ENCODE measurements at regions not wholly inside any gene's neighbourhood (a gene's known extent, or its start where the extent isn't known, plus 50 kb on each side); places are given as distances from the start of the nearest gene placed in this dataset.
"Not testable (repeated sequence)": the region's sequence is repeated elsewhere in the genome, so short reads cannot be mapped to it uniquely, and the experiment has no call there.

DNA sequence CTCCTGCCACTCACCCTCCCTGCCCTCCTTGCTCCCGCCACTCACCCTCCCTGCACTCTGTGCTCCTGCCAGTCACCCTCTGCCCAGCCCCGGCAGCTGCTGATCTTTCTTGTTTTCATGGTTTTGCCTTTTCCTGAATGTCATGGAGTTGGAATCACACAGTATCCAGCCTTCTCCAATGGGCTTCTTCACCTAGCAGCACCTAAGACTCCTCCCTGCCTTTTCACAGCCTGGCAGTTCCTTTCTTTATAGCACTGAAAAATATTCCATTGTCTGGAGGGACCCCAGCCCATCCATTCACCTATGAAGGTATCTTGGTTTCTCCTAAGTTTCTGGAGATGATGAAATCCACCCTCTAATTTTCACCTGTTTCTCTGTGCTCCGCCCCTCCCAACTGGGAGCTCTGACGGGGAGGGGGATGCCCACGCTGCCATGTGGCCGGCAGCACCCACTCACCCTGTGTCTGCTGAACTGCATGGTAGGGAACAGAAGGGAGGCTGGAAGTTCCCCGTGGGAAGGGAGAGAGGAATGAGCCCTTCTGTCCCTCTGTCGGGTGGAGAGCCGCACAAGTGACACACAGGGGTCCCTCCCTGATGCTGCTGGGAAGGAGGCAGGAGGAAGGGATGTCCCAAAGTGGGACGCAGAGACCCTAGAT, 144.9 kb upstream of the ZNF469 start:
- not testable (repeated sequence) for DNase-seq (ENCODE audit: low read depth in 2 of 2); H3K4me3 ChIP-seq (replicated peaks in 1 of 2; ENCODE audit: low read depth in 2 of 2, low read length in 2 of 2)

DNA sequence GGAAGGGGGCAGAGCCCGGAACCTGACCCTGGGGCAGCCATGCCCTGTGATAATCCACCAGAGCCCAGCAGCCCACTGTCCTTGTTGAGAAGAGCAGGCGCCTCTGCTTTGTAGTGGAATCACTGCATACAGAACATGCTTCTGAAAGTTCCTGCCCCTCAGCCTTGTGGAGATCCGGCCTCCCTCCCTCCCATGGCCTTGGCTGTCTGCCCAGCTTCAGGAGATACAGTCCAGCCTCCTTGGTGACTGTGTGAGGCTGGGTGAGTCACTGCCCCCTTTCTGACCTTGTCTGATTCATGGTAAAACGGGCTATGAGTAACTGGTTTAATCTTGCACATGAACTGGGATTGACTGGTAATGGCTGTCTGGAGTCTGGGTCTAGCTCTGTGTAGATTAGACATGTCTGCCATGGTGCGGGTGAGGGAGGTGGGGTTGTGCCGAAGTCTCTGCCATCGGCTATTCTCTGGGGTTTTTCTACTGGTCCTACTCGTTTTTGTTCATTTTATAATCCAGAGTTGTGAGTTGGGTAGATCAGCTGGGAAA, 144.0 kb upstream of the ZNF469 start:
- DNase-seq (ENCODE audit: low read depth in 2 of 2): peak; percentile 98 to 99

GRCh38 chr16:88240118-88240517, 142.6 kb upstream of the ZNF469 start:
- DNase-seq (ENCODE audit: low read depth in 2 of 2): peak; percentile 89 to 93
- not testable (repeated sequence) for H3K4me3 ChIP-seq (replicated peaks in 1 of 2; ENCODE audit: low read depth in 2 of 2, low read length in 2 of 2)

More for the DNA sequence above, 144.0 kb upstream of the ZNF469 start:
- H3K4me3 ChIP-seq (replicated peaks in 1 of 2; ENCODE audit: low read depth in 2 of 2, low read length in 2 of 2): not testable (repeated sequence)

DNA sequence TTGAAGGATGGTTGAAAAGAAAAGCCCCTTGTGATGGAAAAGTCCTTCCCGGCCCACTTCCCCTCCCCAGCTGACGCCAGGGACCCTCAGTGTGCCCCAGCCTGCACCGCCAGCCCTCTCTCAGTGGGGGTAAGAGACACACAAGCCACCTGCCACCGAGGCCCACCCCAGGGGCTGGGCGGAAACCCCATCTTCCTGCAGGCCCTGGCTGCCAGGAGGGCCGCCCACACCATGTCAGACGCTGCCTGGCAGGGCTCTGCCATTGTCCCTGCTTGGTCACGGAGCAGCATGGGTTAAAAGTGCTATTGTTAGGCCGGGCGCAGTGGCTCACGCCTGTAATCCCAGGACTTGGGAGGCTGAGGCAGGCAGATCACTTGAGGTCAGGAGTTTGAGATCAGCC, 142.0 kb upstream of the ZNF469 start:
- DNase-seq (ENCODE audit: low read depth in 2 of 2); H3K4me3 ChIP-seq (replicated peaks in 1 of 2; ENCODE audit: low read depth in 2 of 2, low read length in 2 of 2): not testable (repeated sequence)

DNA sequence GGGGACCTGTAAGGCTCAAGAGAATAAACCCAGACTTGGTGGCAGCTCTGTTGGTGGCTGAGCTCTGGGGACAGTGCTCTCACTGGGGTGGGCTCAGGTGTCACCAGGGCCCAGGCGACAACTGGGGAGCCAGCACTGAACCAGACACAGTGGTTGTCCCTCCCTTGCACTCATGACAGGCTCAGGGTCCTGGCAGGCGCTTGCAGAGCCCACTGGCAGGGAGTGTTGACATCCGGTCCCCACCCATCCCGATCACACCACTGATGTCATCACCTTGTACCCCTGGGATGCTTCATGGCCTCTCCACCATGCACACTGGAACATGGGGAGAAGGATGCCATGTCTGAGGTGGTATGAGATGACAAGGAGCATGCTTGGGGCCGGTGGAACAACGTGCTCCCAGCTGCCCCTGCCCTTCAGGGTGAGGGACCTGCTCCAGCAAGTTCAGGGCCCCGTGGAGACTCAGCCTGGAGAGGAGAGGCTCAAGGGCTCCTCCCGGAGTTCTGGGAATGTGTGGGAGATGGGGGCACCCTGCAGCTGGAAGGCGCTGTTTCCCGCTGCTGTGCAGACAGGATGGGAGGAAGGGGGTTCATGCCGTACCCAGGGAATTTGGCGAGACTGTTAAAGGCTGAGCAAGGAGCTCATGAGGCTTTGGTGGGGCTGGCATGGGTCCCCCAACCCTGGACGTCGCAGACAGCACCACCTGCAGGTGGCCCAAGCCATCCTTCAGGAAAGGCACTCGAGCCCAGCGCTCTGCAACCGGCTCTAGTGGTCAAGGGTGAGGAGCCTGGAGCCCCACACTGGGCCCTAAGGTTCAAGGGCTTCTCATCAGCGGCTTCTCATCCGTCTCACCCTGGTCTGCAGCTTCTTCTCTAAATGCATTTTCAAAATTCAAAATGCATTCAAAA, 141.1 kb upstream of the ZNF469 start:
- H3K4me3 ChIP-seq (replicated peaks in 1 of 2; ENCODE audit: low read depth in 2 of 2, low read length in 2 of 2); DNase-seq (ENCODE audit: low read depth in 2 of 2): not testable (repeated sequence)

DNA sequence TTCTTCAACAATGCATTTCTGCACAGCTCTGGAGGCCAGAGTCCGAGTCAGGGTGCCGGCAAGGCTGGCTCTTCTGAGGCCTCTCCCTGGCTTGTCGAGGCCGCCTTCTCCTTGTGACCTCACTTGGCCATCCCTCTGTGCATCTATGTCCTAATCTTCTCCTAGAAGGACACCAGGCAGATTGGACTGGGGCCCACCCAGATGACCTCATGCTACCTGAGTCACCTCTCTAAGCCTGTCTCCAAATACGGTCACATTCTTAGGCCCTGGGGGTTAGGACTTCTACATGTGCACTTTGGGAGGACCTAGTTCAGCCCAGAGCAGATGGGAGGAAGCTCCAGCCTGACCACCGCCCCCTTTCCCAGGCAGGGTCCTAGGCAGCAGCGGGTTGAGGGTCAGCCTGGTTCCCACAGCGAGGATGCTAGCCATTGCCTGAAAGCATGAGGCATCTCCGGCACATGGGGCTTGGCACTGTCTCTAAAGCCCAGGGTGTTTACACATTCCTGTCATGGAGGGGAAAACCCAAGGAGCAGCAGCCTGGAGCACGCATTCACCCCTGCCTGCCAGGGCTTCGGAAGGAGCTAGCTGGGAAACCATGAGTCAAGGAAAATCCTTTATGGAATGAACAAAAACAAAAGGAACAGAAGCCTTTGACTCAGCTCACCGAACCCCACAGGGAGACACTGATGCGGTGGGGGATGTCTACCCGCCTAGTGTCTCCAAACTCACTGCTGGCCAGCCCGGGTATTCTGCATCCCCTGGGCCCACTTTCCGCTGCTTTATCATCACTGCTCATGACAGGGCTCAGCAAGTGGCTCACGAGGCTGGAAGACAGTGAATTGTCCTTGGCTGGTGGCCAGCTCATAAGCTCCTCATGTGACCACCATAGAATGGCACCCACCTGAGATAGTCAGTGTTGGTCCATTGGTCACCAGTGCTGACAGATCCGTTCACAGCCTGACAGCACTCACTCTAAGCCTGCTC, 140.2 kb upstream of the ZNF469 start:
- H3K4me3 ChIP-seq (replicated peaks in 1 of 2; ENCODE audit: low read depth in 2 of 2, low read length in 2 of 2): not testable (repeated sequence)
- DNase-seq (ENCODE audit: low read depth in 2 of 2): peak; percentile 90 to 92

DNA sequence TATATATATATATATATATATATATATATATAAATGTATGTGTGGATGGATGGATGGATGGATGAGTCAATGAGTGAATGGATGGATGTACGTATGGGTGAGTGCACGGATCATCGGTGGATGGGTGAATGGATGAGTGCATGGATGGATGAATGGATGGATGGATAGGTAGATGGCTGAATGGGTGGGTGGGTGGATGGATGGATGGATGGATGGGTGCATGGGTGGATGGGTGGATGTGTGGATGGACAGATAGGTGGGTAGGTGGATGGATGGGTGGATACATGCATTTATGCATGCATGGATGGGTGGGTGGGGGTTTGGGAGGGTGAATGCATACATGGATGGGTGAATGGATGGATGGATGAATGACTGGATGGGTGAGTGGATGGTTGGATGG, 138.8 kb upstream of the ZNF469 start:
- DNase-seq (ENCODE audit: low read depth in 2 of 2); H3K4me3 ChIP-seq (replicated peaks in 1 of 2; ENCODE audit: low read depth in 2 of 2, low read length in 2 of 2): not testable (repeated sequence)

- DNase-seq (ENCODE audit: low read depth in 2 of 2): peak; percentile 96 to 97
- H3K4me3 ChIP-seq (replicated peaks in 1 of 2; ENCODE audit: low read depth in 2 of 2, low read length in 2 of 2): not testable (repeated sequence)
Observed at GRCh38 chr16:88245241-88246081, 137.3 kb upstream of the ZNF469 start.

- not testable (repeated sequence) for DNase-seq (ENCODE audit: low read depth in 2 of 2)
Observed at GRCh38 chr16:88246955-88247582, 135.7 kb upstream of the ZNF469 start.

GRCh38 chr16:88247583-88247966, 135.2 kb upstream of the ZNF469 start:
- peak in 1 of 2 donors; percentile 34 for DNase-seq (ENCODE audit: low read depth in 2 of 2)

More at GRCh38 chr16:88246955-88247582, 135.7 kb upstream of the ZNF469 start:
- not testable (repeated sequence) for H3K4me3 ChIP-seq (replicated peaks in 1 of 2; ENCODE audit: low read depth in 2 of 2, low read length in 2 of 2)

GRCh38 chr16:88248761-88249160, 134.0 kb upstream of the ZNF469 start:
- DNase-seq (ENCODE audit: low read depth in 2 of 2); H3K4me3 ChIP-seq (replicated peaks in 1 of 2; ENCODE audit: low read depth in 2 of 2, low read length in 2 of 2): not testable (repeated sequence)

More at GRCh38 chr16:88247583-88247966, 135.2 kb upstream of the ZNF469 start:
- not testable (repeated sequence) for H3K4me3 ChIP-seq (replicated peaks in 1 of 2; ENCODE audit: low read depth in 2 of 2, low read length in 2 of 2)

DNA sequence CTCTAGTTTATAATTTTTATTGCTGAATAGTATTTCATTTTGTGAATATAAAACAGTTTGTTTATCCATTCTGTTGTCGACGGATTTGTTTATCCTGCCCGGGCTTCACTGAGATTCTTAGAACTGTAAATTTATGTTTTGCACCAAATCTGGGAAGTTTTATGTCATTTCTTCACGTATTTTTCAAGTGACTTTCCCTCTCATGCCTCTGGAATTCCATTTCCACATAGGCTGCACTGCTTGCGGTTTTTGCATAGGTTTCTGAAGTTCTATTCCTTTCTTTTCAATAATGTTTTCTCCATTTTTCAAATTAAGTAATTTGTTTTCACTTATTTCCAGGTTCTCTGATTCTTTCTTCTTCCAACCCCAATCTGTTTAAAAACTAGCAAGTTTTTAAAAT, 132.4 kb upstream of the ZNF469 start:
- DNase-seq (ENCODE audit: low read depth in 2 of 2); H3K4me3 ChIP-seq (replicated peaks in 1 of 2; ENCODE audit: low read depth in 2 of 2, low read length in 2 of 2): not testable (repeated sequence)

- not testable (repeated sequence) for H3K4me3 ChIP-seq (replicated peaks in 1 of 2; ENCODE audit: low read depth in 2 of 2, low read length in 2 of 2); DNase-seq (ENCODE audit: low read depth in 2 of 2)
Observed at GRCh38 chr16:88252057-88252794, 130.5 kb upstream of the ZNF469 start.

DNA sequence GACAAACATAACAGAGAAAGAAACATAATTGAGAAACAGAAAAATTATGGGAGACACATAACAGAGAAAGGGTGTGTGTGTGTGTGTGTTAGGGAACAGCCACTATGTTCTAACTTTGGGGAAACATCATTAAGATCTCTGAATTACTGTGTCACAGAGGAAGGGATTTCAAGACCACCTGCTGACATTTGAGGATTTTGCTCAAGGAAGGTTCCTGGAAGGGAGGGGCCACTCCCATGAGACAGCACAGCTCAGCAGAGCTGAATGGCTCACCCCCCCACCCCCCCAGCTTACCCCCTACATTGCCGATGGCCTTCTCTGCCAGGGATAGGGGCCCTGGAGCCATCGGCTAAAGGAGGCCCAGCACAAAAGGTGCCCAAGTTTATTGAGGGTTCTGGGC, 124.6 kb upstream of the ZNF469 start:
- DNase-seq (ENCODE audit: low read depth in 2 of 2); H3K4me3 ChIP-seq (replicated peaks in 1 of 2; ENCODE audit: low read depth in 2 of 2, low read length in 2 of 2): not testable (repeated sequence)

DNA sequence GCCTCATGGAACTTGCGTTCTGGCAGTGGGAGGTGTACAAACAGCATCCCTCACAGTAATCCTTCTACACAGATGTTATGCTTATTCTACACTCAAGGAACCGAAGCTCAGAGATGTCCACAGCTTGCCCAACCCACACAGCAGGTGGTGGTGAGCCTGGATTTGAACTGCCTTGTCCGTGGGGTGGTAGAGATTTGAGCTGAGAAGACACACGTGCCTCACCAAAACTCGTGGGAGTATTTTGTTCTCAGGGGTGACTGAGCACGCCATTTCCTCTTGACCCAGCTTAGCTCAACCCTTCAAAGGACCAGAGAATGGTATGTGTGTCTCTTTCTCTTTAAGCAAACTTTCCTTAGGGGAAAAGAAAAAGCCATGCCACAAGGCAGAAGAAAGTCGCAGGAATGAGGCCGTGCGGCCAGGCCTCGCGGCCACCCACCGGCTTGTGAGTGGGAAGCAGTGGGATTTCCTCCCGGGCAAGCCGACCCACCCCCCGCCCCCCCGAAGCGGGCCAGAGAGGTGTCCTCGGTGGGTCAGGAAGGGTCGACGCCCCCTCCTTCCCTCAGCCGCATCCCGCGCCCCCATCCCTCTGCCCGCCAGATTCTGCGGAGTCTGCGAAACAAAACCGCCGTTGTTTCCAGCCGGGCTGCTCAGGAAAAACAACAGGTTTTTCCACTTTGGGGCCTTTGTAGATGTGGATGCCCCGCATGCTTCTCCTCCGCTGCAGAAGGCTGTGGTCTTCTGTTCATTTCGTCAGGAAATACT, 123.8 kb upstream of the ZNF469 start:
- not testable (repeated sequence) for H3K4me3 ChIP-seq (replicated peaks in 1 of 2; ENCODE audit: low read depth in 2 of 2, low read length in 2 of 2); DNase-seq (ENCODE audit: low read depth in 2 of 2)
